LHCN-M2 (cell line): ENCODE measurements at regions not wholly inside any gene's neighbourhood (a gene's known extent, or its start where the extent isn't known, plus 50 kb on each side); places are given as distances from the start of the nearest gene placed in this dataset.
A peak's percentile ranks its signal among the peaks of the same experiment; 100 is the strongest.
"Not testable (repeated sequence)": the region's sequence is repeated elsewhere in the genome, so short reads cannot be mapped to it uniquely, and the experiment has no call there.

Experiments
- DNase-seq: peaks from one replicate; pipeline ENCODE4 v3.0.0-alpha.2; 2012; ENCODE audit warnings: low read depth

GRCh38 chr4:189162073-189162789, 778.4 kb upstream of the FRG1 start:
- no peak for DNase-seq

GRCh38 chr4:189162888-189163287, 777.8 kb upstream of the FRG1 start:
- no peak for DNase-seq

- no peak for DNase-seq
These were observed 764.7 kb upstream of the FRG1 start for GRCh38 chr4:189176002-189176401.

GRCh38 chr4:189177130-189177529, 763.5 kb upstream of the FRG1 start:
- no peak for DNase-seq

- DNase-seq: no peak
These were observed 762.4 kb upstream of the FRG1 start for GRCh38 chr4:189178125-189178746.

GRCh38 chr4:189185810-189186432, 754.8 kb upstream of the FRG1 start:
- DNase-seq: no peak

- DNase-seq: no peak
These were observed 753.1 kb upstream of the FRG1 start for GRCh38 chr4:189187531-189188052.

GRCh38 chr4:189198624-189199023, 742.0 kb upstream of the FRG1 start:
- no peak for DNase-seq

- DNase-seq: no peak
These were observed 740.3 kb upstream of the FRG1 start for GRCh38 chr4:189200353-189200752.

GRCh38 chr4:189202182-189202868, 738.3 kb upstream of the FRG1 start:
- peak; percentile 61 for DNase-seq

- peak; percentile 25 for DNase-seq
These were observed 737.8 kb upstream of the FRG1 start for GRCh38 chr4:189202869-189203271.

GRCh38 chr4:189204616-189205015, 736.1 kb upstream of the FRG1 start:
- no peak for DNase-seq

- DNase-seq: peak; percentile 3
These were observed 733.7 kb upstream of the FRG1 start for GRCh38 chr4:189206953-189207352.

- DNase-seq: no peak
These were observed 732.8 kb upstream of the FRG1 start for GRCh38 chr4:189207872-189208271.

- DNase-seq: no peak
These were observed 725.1 kb upstream of the FRG1 start for GRCh38 chr4:189215574-189215973.

GRCh38 chr4:189221691-189222090, 719.0 kb upstream of the FRG1 start:
- no peak for DNase-seq

GRCh38 chr4:189228726-189229125, 711.9 kb upstream of the FRG1 start:
- DNase-seq: no peak

- no peak for DNase-seq
These were observed 708.4 kb upstream of the FRG1 start for GRCh38 chr4:189232274-189232673.

- not testable (repeated sequence) for DNase-seq
These were observed 706.9 kb upstream of the FRG1 start for GRCh38 chr4:189233754-189234153.

GRCh38 chr4:189234948-189235347, 705.7 kb upstream of the FRG1 start:
- not testable (repeated sequence) for DNase-seq

- no peak for DNase-seq
These were observed 705.1 kb upstream of the FRG1 start for GRCh38 chr4:189235599-189235998.

GRCh38 chr4:189236321-189236720, 704.4 kb upstream of the FRG1 start:
- DNase-seq: not testable (repeated sequence)
